DMS79 (cell line): ENCODE measurements at regions not wholly inside any gene's neighbourhood (a gene's known extent, or its start where the extent isn't known, plus 50 kb on each side); places are given as distances from the start of the nearest gene placed in this dataset.

Experiments
- DNase-seq: peaks from one replicate; lab custom pipeline; 2025; lab: John Stamatoyannopoulos, UW

GRCh38 chr6:168880271-168880670, 373.4 kb downstream of the THBS2 start:
- no peak for DNase-seq

- peak; percentile 26 for DNase-seq
These were observed 375.8 kb downstream of the THBS2 start for GRCh38 chr6:168877821-168878282.

DNA sequence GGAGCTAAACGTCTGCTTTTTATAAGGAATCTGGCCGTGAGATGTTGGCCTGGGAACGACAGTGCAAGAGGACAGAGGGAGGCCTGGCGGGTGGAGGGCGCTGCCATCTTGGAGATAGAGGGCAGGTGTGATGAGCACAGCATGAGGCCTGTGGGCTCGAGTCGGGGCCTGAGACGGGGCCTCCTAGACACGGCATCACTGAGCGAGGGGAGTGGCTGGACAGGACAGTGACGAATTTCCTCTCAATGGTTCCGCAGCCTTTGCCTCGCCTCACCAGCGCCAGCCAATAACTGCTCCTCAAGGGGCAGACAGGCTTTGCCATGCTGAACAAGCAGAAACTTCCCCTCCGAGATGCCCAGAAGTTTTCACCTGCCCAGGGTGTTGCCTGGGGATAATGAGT, 376.7 kb downstream of the THBS2 start:
- DNase-seq, result no peak

- DNase-seq, result no peak
These were observed 377.7 kb downstream of the THBS2 start for GRCh38 chr6:168875811-168876576.

- DNase-seq, result no peak
These were observed 379.0 kb downstream of the THBS2 start for GRCh38 chr6:168874637-168875036.

- DNase-seq, result no peak
These were observed 380.1 kb downstream of the THBS2 start for GRCh38 chr6:168873278-168874190.

DNA sequence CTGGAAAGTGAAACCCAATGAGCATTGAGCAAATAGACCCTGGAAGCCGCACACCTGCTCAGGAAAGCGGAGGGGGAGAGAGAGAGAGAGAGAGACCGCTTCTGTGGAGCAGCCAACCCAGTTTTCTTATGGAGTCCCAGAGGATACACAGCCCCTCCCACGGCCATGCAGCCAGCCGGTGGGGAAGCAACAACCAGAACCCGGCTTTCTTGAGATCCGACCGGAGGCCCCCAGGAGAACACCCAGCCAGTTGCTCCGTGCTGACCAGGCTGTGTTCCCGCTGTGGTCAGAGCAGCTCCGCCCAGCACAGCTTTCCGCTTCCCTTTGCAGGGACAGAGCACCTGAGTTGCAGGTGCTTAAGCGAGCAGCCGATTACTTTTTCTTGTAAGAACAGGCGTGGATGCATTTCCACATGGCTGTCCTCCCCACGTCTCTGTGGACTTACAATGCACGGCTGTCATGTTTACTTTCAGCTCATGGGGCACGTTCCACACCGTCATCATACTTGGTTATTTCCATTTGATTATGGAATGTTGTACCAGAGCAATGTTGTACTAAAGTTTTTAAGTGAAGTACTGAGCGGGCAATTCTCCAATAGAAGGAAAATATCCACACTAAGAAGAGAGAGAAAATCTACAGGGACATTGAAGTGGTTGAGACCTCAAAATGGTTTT, 381.9 kb downstream of the THBS2 start:
- DNase-seq, result no peak

DNA sequence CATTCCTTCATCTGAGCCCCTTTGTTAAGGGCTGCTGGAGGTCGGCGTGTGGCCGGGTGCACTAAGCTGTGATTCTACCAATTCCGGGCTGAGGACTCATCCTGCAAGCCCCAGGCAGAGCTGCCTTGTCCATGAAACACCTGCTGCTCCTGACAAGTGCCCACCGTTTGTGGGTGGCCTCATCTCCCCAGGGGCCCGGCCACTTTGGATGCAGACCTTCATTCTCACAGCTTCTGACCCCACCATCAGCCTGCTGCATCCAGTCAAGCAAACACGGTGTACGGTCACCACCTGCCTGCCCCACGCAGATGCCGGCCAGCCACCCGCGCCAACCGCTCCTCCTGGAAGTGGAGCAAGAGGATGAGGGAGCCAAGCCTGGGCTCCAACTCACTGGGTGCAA, 382.7 kb downstream of the THBS2 start:
- DNase-seq, result no peak

DNA sequence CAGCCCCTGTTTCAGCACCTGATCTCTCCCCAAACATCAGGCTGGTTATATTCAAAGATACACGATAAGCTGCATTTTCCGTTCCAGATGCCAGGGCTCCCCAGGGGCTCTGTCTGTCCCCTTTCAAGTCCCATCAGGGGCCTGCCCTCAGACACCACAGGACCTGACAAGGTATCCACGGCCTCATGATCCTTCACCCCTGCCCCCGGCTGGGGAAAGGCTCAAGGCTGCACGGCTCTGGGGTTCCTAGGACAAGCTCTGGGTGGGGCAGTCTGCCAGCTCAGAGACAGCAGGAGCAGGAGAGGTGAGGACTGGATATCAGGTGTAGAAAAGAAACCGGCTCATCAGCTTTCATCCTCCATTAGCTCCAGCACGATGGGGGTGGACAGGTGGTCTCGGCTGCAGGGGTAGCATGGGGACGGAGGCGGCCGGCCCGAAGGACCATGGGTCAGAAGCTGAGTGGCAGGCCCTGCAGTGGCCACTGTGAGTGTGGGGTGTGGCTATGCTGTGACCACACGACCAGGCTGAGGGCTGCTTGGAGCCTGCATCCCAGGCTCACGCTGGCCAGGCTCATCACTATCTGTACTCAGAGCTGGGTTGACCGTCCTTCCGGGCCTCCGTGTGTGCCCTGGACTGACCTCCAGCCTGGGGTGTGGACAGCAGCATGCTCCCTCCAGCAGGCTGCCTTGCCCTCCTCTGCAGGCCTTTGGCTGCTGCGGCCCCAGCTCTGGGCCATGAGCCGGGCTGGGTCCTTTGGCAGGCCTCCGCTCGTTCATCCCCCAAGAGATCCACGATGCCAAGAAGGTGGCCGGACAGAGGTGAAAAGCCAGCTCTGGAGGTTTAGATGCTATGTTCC, 386.2 kb downstream of the THBS2 start:
- no peak for DNase-seq

GRCh38 chr6:168866534-168866933, 387.1 kb downstream of the THBS2 start:
- no peak for DNase-seq

DNA sequence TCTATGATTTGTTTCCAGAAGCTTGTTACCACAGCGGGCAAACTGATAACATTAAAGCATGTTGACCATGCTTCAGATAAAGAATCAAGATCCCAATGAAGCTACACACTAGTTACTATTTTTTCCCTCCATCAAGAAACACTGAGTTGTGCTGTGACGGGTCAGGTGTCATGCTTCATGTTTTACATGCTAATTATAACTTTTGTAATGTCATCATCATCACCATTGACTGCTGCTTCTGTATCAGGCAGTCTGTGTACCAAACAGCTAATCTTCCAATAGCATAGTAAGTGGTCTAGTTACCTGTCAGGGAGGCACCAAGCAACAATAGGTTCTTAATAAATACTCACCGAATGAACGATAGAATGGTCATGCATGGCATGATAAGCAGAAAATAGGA, 388.1 kb downstream of the THBS2 start:
- no peak for DNase-seq

DNA sequence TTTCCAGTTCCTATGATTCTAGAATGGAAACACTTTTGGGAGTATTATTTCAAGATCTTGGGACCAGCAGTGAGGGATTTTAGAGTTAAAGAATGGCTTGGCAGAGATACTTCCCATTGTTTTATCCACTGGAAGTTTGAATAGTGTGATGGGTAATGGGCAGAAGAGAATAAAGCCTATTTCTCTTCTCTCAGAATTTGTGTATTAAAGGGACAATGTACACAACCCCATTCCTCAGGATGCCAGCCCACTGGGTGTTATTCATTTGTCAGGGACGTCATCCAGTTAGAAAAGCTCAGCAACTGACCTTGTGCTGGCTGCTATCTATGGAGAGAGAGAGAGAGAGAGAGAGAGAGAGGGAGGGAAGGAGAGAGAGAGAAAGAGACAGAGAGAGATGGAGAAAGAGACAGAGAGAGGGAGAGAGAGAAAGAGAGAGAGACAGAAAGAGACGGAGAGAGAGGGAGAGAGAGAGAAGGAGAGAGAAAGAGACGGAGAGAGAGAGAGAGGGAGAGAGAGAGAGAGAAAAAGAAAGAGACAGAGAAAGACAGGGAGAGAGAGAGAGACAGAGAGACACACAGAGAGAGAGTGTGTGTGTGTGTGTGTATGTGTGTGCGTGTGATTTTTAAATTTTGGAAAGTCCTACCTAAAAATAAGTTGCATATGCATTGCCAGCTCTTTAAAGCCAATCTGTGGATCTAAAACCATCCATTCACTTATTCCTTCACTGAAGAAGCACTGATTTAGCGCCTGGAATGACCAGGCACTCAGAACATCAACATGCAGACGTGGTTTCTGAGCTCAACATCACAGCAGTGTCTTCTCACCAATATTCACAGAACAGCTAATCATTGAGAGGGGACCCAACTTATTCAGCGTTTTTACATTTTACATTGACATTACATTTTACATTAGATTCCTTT, 388.8 kb downstream of the THBS2 start:
- DNase-seq, result no peak

GRCh38 chr6:168863467-168863866, 390.2 kb downstream of the THBS2 start:
- DNase-seq, result no peak

DNA sequence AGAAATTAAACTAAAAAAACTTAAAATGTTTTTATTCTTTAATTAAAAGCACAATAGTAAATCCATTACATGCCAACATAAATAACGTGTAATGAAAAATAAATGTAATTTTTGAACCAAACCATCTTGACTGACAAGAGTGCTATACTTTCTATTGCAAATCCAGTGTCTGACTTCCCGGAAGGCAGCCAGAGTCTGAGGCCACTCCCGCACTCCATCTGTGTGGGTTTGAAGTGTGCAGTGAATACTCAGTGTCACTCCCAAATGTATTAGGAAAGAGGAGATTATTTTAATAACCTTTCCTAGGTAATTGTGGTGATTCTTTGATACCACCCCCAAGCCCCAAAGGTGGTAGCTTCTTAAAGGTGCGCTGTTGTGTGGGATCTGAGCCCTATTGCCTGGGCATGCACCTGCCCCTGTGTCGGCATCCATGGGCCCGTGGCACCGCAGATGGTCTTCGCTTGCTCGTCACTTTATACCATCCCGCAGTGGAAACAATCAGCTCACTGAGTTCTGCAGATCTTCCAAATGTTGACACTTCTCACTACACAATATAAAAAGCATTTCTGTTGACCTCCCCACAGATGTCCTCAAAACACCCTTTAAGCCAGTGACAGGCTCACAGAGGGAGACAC, 391.2 kb downstream of the THBS2 start:
- no peak for DNase-seq

- DNase-seq, result no peak
These were observed 392.7 kb downstream of the THBS2 start for GRCh38 chr6:168860987-168861386.

- no peak for DNase-seq
These were observed 393.3 kb downstream of the THBS2 start for GRCh38 chr6:168860341-168860740.

- DNase-seq, result no peak
These were observed 394.7 kb downstream of the THBS2 start for GRCh38 chr6:168858926-168859325.

- DNase-seq, result no peak
These were observed 396.7 kb downstream of the THBS2 start for GRCh38 chr6:168856914-168857313.

DNA sequence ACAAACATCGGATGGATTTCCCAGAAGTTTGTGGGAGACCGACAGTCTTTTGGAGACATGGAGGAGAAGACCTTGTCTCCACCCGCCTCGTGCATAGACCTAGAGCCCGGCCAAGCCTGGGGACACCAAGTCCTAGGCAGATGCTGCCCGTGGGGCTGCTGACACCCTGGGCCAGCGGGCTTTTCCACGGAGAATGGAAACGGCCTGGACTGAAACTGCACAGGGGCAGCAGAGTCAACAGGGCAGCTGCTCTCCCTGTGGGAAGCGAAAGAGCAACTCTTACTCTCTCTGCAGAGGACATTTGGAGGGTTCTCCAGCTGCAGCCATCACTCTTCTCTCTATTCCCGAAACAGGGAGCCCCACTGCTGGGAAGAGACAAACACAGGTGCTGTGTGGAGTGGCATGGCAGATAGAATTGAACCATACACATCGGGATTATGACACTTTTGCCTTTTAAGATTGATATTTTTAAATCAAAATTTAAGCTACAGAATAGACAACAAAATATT, 401.2 kb downstream of the THBS2 start:
- DNase-seq, result no peak
